ENCODE measurements at regions not wholly inside any gene's neighbourhood (a gene's known extent, or its start where the extent isn't known, plus 50 kb on each side); places are given as distances from the start of the nearest gene placed in this dataset.

- no peak for TF ChIP-seq CTCF (IDR thresholded peaks at IDR 0.05; ENCODE audit: low read length)
- no peak for TF ChIP-seq EZH2 (optimal IDR thresholded peaks at IDR 0.05; ENCODE audit: low read depth, low read length)
These were observed 64.9 kb upstream of the ROPN1 start for GRCh38 chr3:124056846-124057245.
